H9 (cell line): ENCODE measurements at regions not wholly inside any gene's neighbourhood (a gene's known extent, or its start where the extent isn't known, plus 50 kb on each side); places are given as distances from the start of the nearest gene placed in this dataset.

Source experiments
- DNase-seq: peaks from one replicate; pipeline ENCODE4 v3.0.0-alpha.2; 2017
- H2AFZ ChIP-seq: one replicate; pipeline ENCODE4 v1.6.1; 2013; ENCODE audit warnings: mild to moderate bottlenecking, low read length, control low read depth, moderate library complexity
- H2AK5ac ChIP-seq: 2 replicates; pipeline ENCODE4 v1.6.1; 2013; ENCODE audit warnings: low read length, control low read depth, mixed read lengths; ENCODE audit not compliant: insufficient read length
- H2BK120ac ChIP-seq: one replicate; pipeline ENCODE4 v1.6.1; 2013; ENCODE audit warnings: low read depth, mild to moderate bottlenecking, low read length, control low read depth, inconsistent platforms; ENCODE audit not compliant: poor library complexity, severe bottlenecking
- H2BK12ac ChIP-seq: 2 replicates; pipeline ENCODE4 v1.6.1; 2013; ENCODE audit warnings: low read length, control low read depth, mixed read lengths, low read depth; ENCODE audit not compliant: insufficient read length
- H2BK15ac ChIP-seq: 2 replicates; pipeline ENCODE4 v1.6.1; 2013; ENCODE audit warnings: low read depth, low read length, control low read depth
- H2BK20ac ChIP-seq: one replicate; pipeline ENCODE4 v1.6.1; 2013; ENCODE audit warnings: low read depth, mild to moderate bottlenecking, low read length, control low read depth, inconsistent platforms; ENCODE audit not compliant: poor library complexity, severe bottlenecking
- H2BK5ac ChIP-seq: 2 replicates; pipeline ENCODE4 v1.6.1; 2013; ENCODE audit warnings: low read length, control low read depth, mixed read lengths; ENCODE audit not compliant: insufficient read length
- H3K14ac ChIP-seq: 2 replicates; pipeline ENCODE4 v1.6.1; 2013; ENCODE audit warnings: low read length, control low read depth; ENCODE audit not compliant: insufficient read depth
- H3K18ac ChIP-seq: 2 replicates; pipeline ENCODE4 v1.6.1; 2013; ENCODE audit warnings: low read depth, mild to moderate bottlenecking, mixed read lengths, low read length, control low read depth; ENCODE audit not compliant: insufficient read length
- H3K23ac ChIP-seq: 2 replicates; pipeline ENCODE4 v1.6.1; 2013; ENCODE audit warnings: low read length, control low read depth, mixed read lengths, low read depth; ENCODE audit not compliant: insufficient read length
- H3K23me2 ChIP-seq: 2 replicates; pipeline ENCODE4 v1.6.1; 2013; ENCODE audit warnings: low read depth, mild to moderate bottlenecking, mixed read lengths, low read length, control low read depth; ENCODE audit not compliant: insufficient read length, poor library complexity, severe bottlenecking
- H3K27ac ChIP-seq: 2 replicates; pipeline ENCODE4 v1.5.1; 2013; ENCODE audit warnings: low read length, control low read depth, mixed read lengths, low read depth; ENCODE audit not compliant: insufficient read length
- H3K27me3 ChIP-seq: 2 replicates; pipeline ENCODE4 v1.6.1; 2013; ENCODE audit warnings: low read length, control low read depth, inconsistent platforms; ENCODE audit not compliant: insufficient read depth
- H3K4ac ChIP-seq: 2 replicates; pipeline ENCODE4 v1.6.1; 2013; ENCODE audit warnings: low read depth, mild to moderate bottlenecking, control low read depth, inconsistent platforms, low read length, moderate library complexity
- H3K4me1 ChIP-seq: 2 replicates; pipeline ENCODE4 v1.6.1; 2013; ENCODE audit warnings: low read length, control low read depth, inconsistent platforms; ENCODE audit not compliant: insufficient read depth
- H3K4me2 ChIP-seq: 2 replicates; pipeline ENCODE4 v1.6.1; 2013; ENCODE audit warnings: low read length, control low read depth, mixed read lengths; ENCODE audit not compliant: insufficient read length, insufficient read depth
- H3K56ac ChIP-seq: 2 replicates; pipeline ENCODE4 v1.6.1; 2013; ENCODE audit warnings: low read depth, mild to moderate bottlenecking, mixed read lengths, low read length, control low read depth; ENCODE audit not compliant: insufficient read length
- H3K79me1 ChIP-seq: 2 replicates; pipeline ENCODE4 v1.6.1; 2013; ENCODE audit warnings: low read depth, mild to moderate bottlenecking, moderate library complexity, low read length, control low read depth, inconsistent platforms; ENCODE audit not compliant: insufficient read depth, poor library complexity, severe bottlenecking
- H3K79me2 ChIP-seq: 2 replicates; pipeline ENCODE4 v1.6.1; 2013; ENCODE audit warnings: low read length, control low read depth, inconsistent platforms; ENCODE audit not compliant: insufficient read depth
- H3K9ac ChIP-seq: 2 replicates; pipeline ENCODE4 v1.6.1; 2013; ENCODE audit warnings: low read length, control low read depth, mixed read lengths; ENCODE audit not compliant: insufficient read length; ENCODE audit errors: extremely low read depth
- H3K9me3 ChIP-seq: one replicate; pipeline ENCODE4 v1.6.1; 2013; ENCODE audit warnings: low read depth, low read length, inconsistent platforms; ENCODE audit not compliant: control insufficient read depth
- H3T11ph ChIP-seq: one replicate; pipeline ENCODE4 v1.6.1; 2013; ENCODE audit warnings: mild to moderate bottlenecking, low read length, control low read depth, inconsistent platforms
- H4K20me1 ChIP-seq: one replicate; pipeline ENCODE4 v1.6.1; 2013; ENCODE audit not compliant: control insufficient read depth, insufficient read length, insufficient read depth
- H4K5ac ChIP-seq: 2 replicates; pipeline ENCODE4 v1.6.1; 2013; ENCODE audit warnings: low read depth, mild to moderate bottlenecking, mixed read lengths, low read length, control low read depth; ENCODE audit not compliant: insufficient read length
- H4K8ac ChIP-seq: replicated peaks from 2 replicates; pipeline ENCODE4 v1.6.1; 2013; ENCODE audit warnings: low read length, control low read depth, mixed read lengths, low read depth; ENCODE audit not compliant: insufficient read length
- H4K91ac ChIP-seq: 2 replicates; pipeline ENCODE4 v1.6.1; 2013; ENCODE audit warnings: low read depth, mild to moderate bottlenecking, moderate library complexity, mixed read lengths, low read length, control low read depth; ENCODE audit not compliant: insufficient read length
- H3K27ac Mint-ChIP-seq, 3 experiments: 2 replicates in 2 of 3; 3 replicates in 1 of 3; pipeline ENCODE4 v1.8.0; 2020 to 2021; ENCODE audit warnings: mixed read lengths in 3 of 3, mild to moderate bottlenecking in 1 of 3, moderate library complexity in 1 of 3
- H3K27me3 Mint-ChIP-seq: 2 replicates; pipeline ENCODE4 v1.8.0; 2021; ENCODE audit warnings: low read depth, mild to moderate bottlenecking, moderate library complexity, mixed read lengths
- H3K36me3 Mint-ChIP-seq, 3 experiments: 2 replicates in 2 of 3; 3 replicates in 1 of 3; pipeline ENCODE4 v1.8.0; 2020 to 2021; ENCODE audit warnings: low read depth in 3 of 3, mixed read lengths in 3 of 3; ENCODE audit not compliant: insufficient read depth in 1 of 3
- H3K4me1 Mint-ChIP-seq, 2 experiments: 2 replicates each; pipeline ENCODE4 v1.8.0; 2020; ENCODE audit warnings: mixed read lengths in 2 of 2
- H3K4me3 Mint-ChIP-seq, 2 experiments: 2 replicates in 1 of 2; 3 replicates in 1 of 2; pipeline ENCODE4 v1.8.0; 2020 to 2021; ENCODE audit warnings: mild to moderate bottlenecking in 2 of 2, mixed read lengths in 2 of 2, moderate library complexity in 1 of 2
- H3K9me3 Mint-ChIP-seq, 2 experiments: 2 replicates in 1 of 2; 3 replicates in 1 of 2; pipeline ENCODE4 v1.8.0; 2020; ENCODE audit warnings: mild to moderate bottlenecking in 2 of 2, mixed read lengths in 2 of 2, moderate library complexity in 1 of 2
- WGBS: extraction: QIAGEN DNeasy Blood & Tissue Kit; methylation state at CpG from one replicate; pipeline ENCODE4 v1.1.7; 2013; ENCODE audit warnings: missing lambda C conversion rate, low lambda C conversion rate, mixed read lengths; ENCODE audit not compliant: insufficient read length; ENCODE audit errors: extremely low coverage; 5-methylcytosine and 5-hydroxymethylcytosine counted together
- TF ChIP-seq, protein P1 (sequence below): fragments of 200-600 bp; sonication (generic); conservative IDR thresholded peaks from 3 replicates; pipeline ENCODE4 v1.8.0; 2021; ENCODE audit warnings: antibody characterized with exemption, mild to moderate bottlenecking

DNA sequence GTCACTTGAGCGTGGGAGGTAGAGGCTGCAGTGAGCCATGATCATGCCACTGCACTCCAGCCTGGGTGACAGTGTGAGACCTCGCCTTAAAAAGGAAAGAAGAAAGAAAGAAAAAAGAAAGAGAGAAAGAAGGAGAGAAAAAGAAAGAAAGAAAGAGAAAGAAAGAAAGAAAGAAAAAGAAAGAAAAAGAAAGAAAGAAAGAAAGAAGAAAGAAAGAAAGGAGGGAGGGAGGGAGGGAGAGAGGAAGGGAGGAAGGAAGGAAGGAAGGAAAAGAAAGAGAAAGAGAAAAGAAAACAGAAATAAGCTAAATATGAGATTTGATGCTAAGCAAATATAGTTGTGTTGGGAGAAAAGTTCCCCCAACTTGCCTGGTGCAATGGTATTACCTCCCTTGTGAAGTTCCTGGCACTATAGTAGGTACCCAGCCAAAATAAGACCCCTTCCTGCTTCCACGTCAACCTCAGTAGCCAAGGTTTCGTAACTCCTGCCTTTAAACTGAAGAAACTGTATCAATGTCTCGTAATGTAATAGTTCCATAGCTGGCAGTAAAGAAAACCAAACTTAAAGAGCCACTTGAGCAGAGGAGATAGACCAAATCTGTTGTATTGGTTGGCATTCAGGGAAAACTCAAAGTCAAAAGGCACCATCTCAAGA is 88.1 kb upstream of the HNRNPU start:
- no peak overlapping the region for H3K4me2 ChIP-seq
- no peak overlapping the region for H4K8ac ChIP-seq
- no peaks in the 10 kb centered on the region; the same call in 1 of the 2 replicates for H3K27me3 Mint-ChIP-seq
- H3K36me3 Mint-ChIP-seq: no peaks in the 10 kb centered on the region
- H3K9ac ChIP-seq: no peak overlapping the region
- no CpG with 5 or more reads among the region's 5 CpGs for WGBS
- no peaks in the 10 kb centered on the region for H3K27me3 ChIP-seq
- no peak overlapping the region for H3K27ac ChIP-seq
- no peak overlapping the region for H3K18ac ChIP-seq
- no peak overlapping the region for H4K5ac ChIP-seq
- H3K23ac ChIP-seq: no peak overlapping the region
- no peak overlapping the region for H2AFZ ChIP-seq
- no peak overlapping the region for H2BK12ac ChIP-seq
- no peaks in the 10 kb centered on the region for H3K79me1 ChIP-seq
- H3K56ac ChIP-seq: no peak overlapping the region
- H3K4me3 Mint-ChIP-seq: no peak overlapping the region
- no peak overlapping the region for H4K91ac ChIP-seq
- no peak overlapping the region for H2AK5ac ChIP-seq
- H3K27ac Mint-ChIP-seq: no peak overlapping the region
- H4K20me1 ChIP-seq: no peaks in the 10 kb centered on the region
- H3K4me1 Mint-ChIP-seq: 0 out of 4 replicates have a peak, but pooled peaks cover 0 to under 1% of the 10 kb centered on the region in 2 experiments
- no peaks in the 10 kb centered on the region for H3K23me2 ChIP-seq
- TF ChIP-seq, protein P1, sequence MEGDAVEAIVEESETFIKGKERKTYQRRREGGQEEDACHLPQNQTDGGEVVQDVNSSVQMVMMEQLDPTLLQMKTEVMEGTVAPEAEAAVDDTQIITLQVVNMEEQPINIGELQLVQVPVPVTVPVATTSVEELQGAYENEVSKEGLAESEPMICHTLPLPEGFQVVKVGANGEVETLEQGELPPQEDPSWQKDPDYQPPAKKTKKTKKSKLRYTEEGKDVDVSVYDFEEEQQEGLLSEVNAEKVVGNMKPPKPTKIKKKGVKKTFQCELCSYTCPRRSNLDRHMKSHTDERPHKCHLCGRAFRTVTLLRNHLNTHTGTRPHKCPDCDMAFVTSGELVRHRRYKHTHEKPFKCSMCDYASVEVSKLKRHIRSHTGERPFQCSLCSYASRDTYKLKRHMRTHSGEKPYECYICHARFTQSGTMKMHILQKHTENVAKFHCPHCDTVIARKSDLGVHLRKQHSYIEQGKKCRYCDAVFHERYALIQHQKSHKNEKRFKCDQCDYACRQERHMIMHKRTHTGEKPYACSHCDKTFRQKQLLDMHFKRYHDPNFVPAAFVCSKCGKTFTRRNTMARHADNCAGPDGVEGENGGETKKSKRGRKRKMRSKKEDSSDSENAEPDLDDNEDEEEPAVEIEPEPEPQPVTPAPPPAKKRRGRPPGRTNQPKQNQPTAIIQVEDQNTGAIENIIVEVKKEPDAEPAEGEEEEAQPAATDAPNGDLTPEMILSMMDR: no peak
- H3K14ac ChIP-seq: no peak overlapping the region
- no peaks in the 10 kb centered on the region for H3K4me1 ChIP-seq
- H2BK15ac ChIP-seq: no peak overlapping the region
- no peak overlapping the region for H2BK120ac ChIP-seq
- no peak overlapping the region for H2BK20ac ChIP-seq
- H3K9me3 Mint-ChIP-seq: no peaks in the 10 kb centered on the region
- no peak overlapping the region for H3K4ac ChIP-seq
- no peaks in the 10 kb centered on the region for H3K9me3 ChIP-seq
- H3K79me2 ChIP-seq: no peaks in the 10 kb centered on the region
- DNase-seq: no peak
- H2BK5ac ChIP-seq: no peak overlapping the region
- H3T11ph ChIP-seq: no peak overlapping the region
